HepG2 (cell line): ENCODE measurements at regions not wholly inside any gene's neighbourhood (a gene's known extent, or its start where the extent isn't known, plus 50 kb on each side); places are given as distances from the start of the nearest gene placed in this dataset.

Experiments
- ATAC-seq: fragments of 200-7000 bp; cut with Tn5 transposase; 3 replicates; pipeline ENCODE4 v1.9.1; 2020; ENCODE audit warnings: mild to moderate bottlenecking, moderate library complexity
- BruUV-seq: library from RNA; stranded (reverse); fragments of 400-500 nt; replicated peaks from 2 replicates; lab custom pipeline; 2021; lab: Mats Ljungman, UMichigan
- CTCF ChIA-PET: fragments of 300-600 bp; formaldehyde crosslinking; extraction: SDS; loops from one replicate; lab custom pipeline; 2021; ENCODE audit warnings: low total read pairs, inconsistent platforms, low intra/inter-chr PET ratio; lab: Yijun Ruan, JAX
- POLR2A ChIA-PET: fragments of 350-600 bp; sonication (Branson Sonifier 250); formaldehyde crosslinking; loops from one replicate; lab custom pipeline; 2020; ENCODE audit warnings: antibody characterized with exemption, inconsistent platforms; lab: Yijun Ruan, JAX
- DNase-seq: peaks from one replicate; pipeline ENCODE4 v3.0.0-alpha.2; 2015; ENCODE audit warnings: low spot score
- FAIRE-seq: peaks from 3 replicates; lab custom pipeline; 2011; peaks lifted over from hg19 to GRCh38; lab: Jason Lieb, UNC
- H2AFZ ChIP-seq: one replicate; pipeline ENCODE4 v1.6.1; 2011; ENCODE audit warnings: low read length, inconsistent platforms
- H3K27ac ChIP-seq: fragments of 300-600 bp; 3 replicates; pipeline ENCODE4 v1.8.0; 2011; ENCODE audit warnings: mixed run types, mild to moderate bottlenecking, mixed read lengths, low read length, inconsistent platforms; ENCODE audit not compliant: insufficient read depth; ENCODE audit errors: extremely low read length
- H3K27me3 ChIP-seq, 2 experiments: fragments of 200-600 bp in 1 of 2; 2 replicates in 1 of 2; 3 replicates in 1 of 2; pipeline versions ENCODE4 v1.6.0 to v1.8.0; 2011; ENCODE audit warnings: low read length in 2 of 2, mild to moderate bottlenecking in 2 of 2, moderate library complexity in 2 of 2, inconsistent platforms in 1 of 2; ENCODE audit not compliant: insufficient read depth in 2 of 2, control insufficient read depth in 1 of 2
- H3K36me3 ChIP-seq, 2 experiments: fragments of 200-600 bp in 1 of 2; replicated peaks in 1 of 2; 2 replicates in 1 of 2; 3 replicates in 1 of 2; pipeline versions ENCODE4 v1.5.1 to v1.8.0; 2011; ENCODE audit warnings: low read length in 2 of 2, inconsistent platforms in 1 of 2; ENCODE audit not compliant: insufficient read depth in 2 of 2, control insufficient read depth in 1 of 2
- H3K4me1 ChIP-seq: 2 replicates; pipeline ENCODE4 v1.5.1; 2012; ENCODE audit warnings: low read length, inconsistent platforms; ENCODE audit not compliant: insufficient read depth
- H3K4me2 ChIP-seq: 2 replicates; pipeline ENCODE4 v1.6.0; 2011; ENCODE audit warnings: low read depth, low read length, inconsistent platforms
- H3K4me3 ChIP-seq, 3 experiments: fragments of 200-600 bp in 1 of 3; sonication (generic), shearing (Covaris generic) in 1 of 3; replicated peaks in 1 of 3; 2 replicates each; pipeline ENCODE4 v1.5.1; 2011 to 2016; ENCODE audit warnings: low read length in 3 of 3, inconsistent platforms in 2 of 3, low read depth in 2 of 3, mild to moderate bottlenecking in 2 of 3, control low read depth in 1 of 3, mixed read lengths in 1 of 3; ENCODE audit not compliant: insufficient read depth in 1 of 3
- H3K79me2 ChIP-seq: one replicate; pipeline ENCODE4 v1.6.1; 2011; ENCODE audit warnings: low read length, inconsistent platforms; ENCODE audit not compliant: insufficient read depth
- H3K9ac ChIP-seq: 2 replicates; pipeline ENCODE4 v1.6.0; 2011; ENCODE audit warnings: mild to moderate bottlenecking, low read depth, low read length, inconsistent platforms; ENCODE audit not compliant: insufficient read depth
- H3K9me3 ChIP-seq: 2 replicates; pipeline ENCODE4 v1.5.1; 2012; ENCODE audit warnings: mild to moderate bottlenecking, low read length
- H4K20me1 ChIP-seq: 2 replicates; pipeline ENCODE4 v1.6.0; 2011; ENCODE audit warnings: inconsistent platforms, mild to moderate bottlenecking, low read length, moderate library complexity; ENCODE audit not compliant: insufficient read depth
- ATF2 ChIP-seq: sonication (generic); formaldehyde crosslinking; IDR thresholded peaks from 2 replicates; pipeline ENCODE4 v1.4.0; 2020; ENCODE audit warnings: missing genetic modification reagents
- KLF15 ChIP-seq: sonication (generic); formaldehyde crosslinking; IDR thresholded peaks from 2 replicates; pipeline ENCODE4 v1.8.1; 2023; ENCODE audit warnings: borderline replicate concordance, mild to moderate bottlenecking, inconsistent platforms, missing genetic modification reagents, mixed read lengths
- MAX ChIP-seq: IDR thresholded peaks from 2 replicates; pipeline ENCODE4 v1.6.1; 2012; ENCODE audit warnings: inconsistent platforms
- MXI1 ChIP-seq: IDR thresholded peaks from 3 replicates; pipeline ENCODE4 v1.6.1; 2012; ENCODE audit warnings: low read depth, low read length, inconsistent platforms, borderline replicate concordance
- NPAS2 ChIP-seq: sonication (generic); formaldehyde crosslinking; IDR thresholded peaks from 2 replicates; pipeline ENCODE4 v1.8.0; 2022; ENCODE audit warnings: mild to moderate bottlenecking, missing genetic modification reagents, borderline replicate concordance
- NR3C1 ChIP-seq: sonication (generic); formaldehyde crosslinking; IDR thresholded peaks from 2 replicates; pipeline ENCODE4 v1.4.0; 2020; ENCODE audit warnings: missing genetic modification reagents
- PHF5A ChIP-seq: IDR thresholded peaks from one replicate; pipeline ENCODE4 v1.6.1; 2018; ENCODE audit warnings: low read depth, missing genetic modification reagents; ENCODE audit not compliant: unreplicated experiment
- POGK ChIP-seq: sonication (generic); formaldehyde crosslinking; conservative IDR thresholded peaks from 2 replicates; pipeline ENCODE4 v1.8.0; 2022; ENCODE audit warnings: mild to moderate bottlenecking, moderate library complexity, missing genetic modification reagents
- REXO4 ChIP-seq: sonication (generic); formaldehyde crosslinking; IDR thresholded peaks from 2 replicates; pipeline ENCODE4 v1.8.0; 2022; ENCODE audit warnings: missing genetic modification reagents, mild to moderate bottlenecking, borderline replicate concordance
- TCF7 ChIP-seq: sonication (generic); IDR thresholded peaks from 2 replicates; pipeline ENCODE4 v1.6.1; 2016; ENCODE audit warnings: antibody characterized with exemption, low read depth
- YEATS4 ChIP-seq: sonication (generic); formaldehyde crosslinking; IDR thresholded peaks from 2 replicates; pipeline ENCODE4 v1.4.0; 2020; ENCODE audit warnings: missing genetic modification reagents, borderline replicate concordance
- ZFP62 ChIP-seq: sonication (generic); formaldehyde crosslinking; IDR thresholded peaks from 2 replicates; pipeline ENCODE4 v1.4.0; 2020; ENCODE audit warnings: missing genetic modification reagents
- ZFY ChIP-seq: sonication (generic); formaldehyde crosslinking; IDR thresholded peaks from 2 replicates; pipeline ENCODE4 v1.4.0; 2020; ENCODE audit warnings: missing genetic modification reagents
- ZNF20 ChIP-seq: sonication (generic); formaldehyde crosslinking; IDR thresholded peaks from 2 replicates; pipeline ENCODE4 v1.4.0; 2020; ENCODE audit warnings: mild to moderate bottlenecking, moderate library complexity, missing genetic modification reagents
- ZNF674 ChIP-seq: sonication (generic); formaldehyde crosslinking; IDR thresholded peaks from 2 replicates; pipeline ENCODE4 v1.5.0; 2020; ENCODE audit warnings: low read depth, mild to moderate bottlenecking, missing genetic modification reagents
- ZNF737 ChIP-seq: sonication (generic); formaldehyde crosslinking; IDR thresholded peaks from 2 replicates; pipeline ENCODE4 v1.5.0; 2020; ENCODE audit warnings: missing genetic modification reagents, mild to moderate bottlenecking, borderline replicate concordance
- ZNF816 ChIP-seq: sonication (generic); formaldehyde crosslinking; IDR thresholded peaks from 2 replicates; pipeline ENCODE4 v1.8.0; 2022; ENCODE audit warnings: missing genetic modification reagents, mild to moderate bottlenecking, borderline replicate concordance
- WGBS: methylation state at CpG from one replicate; pipeline ENCODE4 v1.1.6; 2017; ENCODE audit warnings: low lambda C conversion rate; 5-methylcytosine and 5-hydroxymethylcytosine counted together
- in situ Hi-C: cut with HindIII; loops from 2 replicates; pipeline ENCODE4 v1.10.0; 2017; ENCODE audit warnings: low pct_unique_long_range_greater_than_20kb; ENCODE audit not compliant: extremely low pct_ligation_motif_present
- intact Hi-C: fragments of 100-400 bp; cut with micrococcal nuclease; formaldehyde crosslinking; loops from one replicate; pipeline ENCODE4 v1.10.0; 2022; ENCODE audit not compliant: unreplicated experiment
- TF ChIP-seq, protein P1 (sequence below): sonication (generic); formaldehyde crosslinking; IDR thresholded peaks from 2 replicates; pipeline ENCODE4 v1.4.0; 2020; ENCODE audit warnings: mild to moderate bottlenecking, missing genetic modification reagents

DNA sequence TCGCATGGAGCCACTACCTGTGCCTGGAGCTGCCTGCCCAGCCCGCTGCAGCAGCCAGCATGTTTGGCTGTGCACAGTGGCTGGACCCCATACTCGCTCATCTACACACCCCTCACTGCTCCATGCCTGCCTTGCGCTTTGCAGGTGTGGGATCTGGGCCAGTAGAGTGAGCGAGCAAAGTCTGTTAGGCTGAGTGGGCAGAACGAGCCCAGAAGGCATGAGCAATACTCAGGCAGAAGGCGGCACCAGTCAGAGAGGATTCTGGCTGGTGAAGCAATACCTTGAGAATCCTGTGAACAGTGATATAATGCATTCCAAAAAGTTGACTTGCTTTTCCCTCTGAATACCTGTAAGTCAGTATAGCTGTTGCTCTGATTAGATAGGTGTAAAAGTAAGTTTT is 816.4 kb downstream of the KCNT2 start:
- Histone ChIP-seq H3K9me3 (no peaks in the 10 kb centered on the region; the same call in 1 of the 2 replicates), H3K4me3 (no peak overlapping the region), H3K36me3 (no peaks in the 10 kb centered on the region), H3K79me2 (no peaks in the 10 kb centered on the region), H2AFZ (no peak overlapping the region), H3K4me2 (no peak overlapping the region), H3K27ac (no peak overlapping the region), H3K27me3 (no peaks in the 10 kb centered on the region)
- POLR2A ChIA-PET: no interaction called here
- in situ Hi-C loops: no loop called here
- DNase-seq (no peak), ATAC-seq (no peak)
- TF ChIP-seq ZNF20 (CRISPR knock-in tag) (no peak), TCF7 (no peak), ATF2 (CRISPR knock-in tag) (no peak), MAX (no peak), NR3C1 (CRISPR knock-in tag) (no peak), POGK (CRISPR knock-in tag) (no peak), NPAS2 (CRISPR knock-in tag) (no peak), MXI1 (no peak), PHF5A (no peak), ZFP62 (CRISPR knock-in tag) (no peak), YEATS4 (CRISPR knock-in tag) (no peak), ZNF674 (CRISPR knock-in tag) (no peak), KLF15 (CRISPR knock-in tag) (no peak), ZNF816 (no peak), REXO4 (CRISPR knock-in tag) (no peak), ZFY (CRISPR knock-in tag) (no peak), ZNF737 (no peak)
- TF ChIP-seq, protein P1, sequence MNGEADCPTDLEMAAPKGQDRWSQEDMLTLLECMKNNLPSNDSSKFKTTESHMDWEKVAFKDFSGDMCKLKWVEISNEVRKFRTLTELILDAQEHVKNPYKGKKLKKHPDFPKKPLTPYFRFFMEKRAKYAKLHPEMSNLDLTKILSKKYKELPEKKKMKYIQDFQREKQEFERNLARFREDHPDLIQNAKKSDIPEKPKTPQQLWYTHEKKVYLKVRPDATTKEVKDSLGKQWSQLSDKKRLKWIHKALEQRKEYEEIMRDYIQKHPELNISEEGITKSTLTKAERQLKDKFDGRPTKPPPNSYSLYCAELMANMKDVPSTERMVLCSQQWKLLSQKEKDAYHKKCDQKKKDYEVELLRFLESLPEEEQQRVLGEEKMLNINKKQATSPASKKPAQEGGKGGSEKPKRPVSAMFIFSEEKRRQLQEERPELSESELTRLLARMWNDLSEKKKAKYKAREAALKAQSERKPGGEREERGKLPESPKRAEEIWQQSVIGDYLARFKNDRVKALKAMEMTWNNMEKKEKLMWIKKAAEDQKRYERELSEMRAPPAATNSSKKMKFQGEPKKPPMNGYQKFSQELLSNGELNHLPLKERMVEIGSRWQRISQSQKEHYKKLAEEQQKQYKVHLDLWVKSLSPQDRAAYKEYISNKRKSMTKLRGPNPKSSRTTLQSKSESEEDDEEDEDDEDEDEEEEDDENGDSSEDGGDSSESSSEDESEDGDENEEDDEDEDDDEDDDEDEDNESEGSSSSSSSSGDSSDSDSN: no peak
- TF ChIP-seq, all 625 proteins: peak for 0
- H3K9ac ChIP-seq: no peak overlapping the region
- no TSS peak for BruUV-seq
- FAIRE-seq: no peak
- no peaks in the 10 kb centered on the region for H4K20me1 ChIP-seq
- WGBS: 30% methylated on average over 3 of the region's 7 CpGs
- intact Hi-C loops: no loop called here
- H3K4me1 ChIP-seq: no peaks in the 10 kb centered on the region
- CTCF ChIA-PET: no interaction called here
